GM12875 (cell line): ENCODE measurements at regions not wholly inside any gene's neighbourhood (a gene's known extent, or its start where the extent isn't known, plus 50 kb on each side); places are given as distances from the start of the nearest gene placed in this dataset.

Experiments used
- H3K4me3 ChIP-seq: one replicate; pipeline ENCODE4 v1.5.1; 2011; ENCODE audit warnings: low read depth, low read length, control low read depth
- TF ChIP-seq, protein P1 (sequence below): IDR thresholded peaks from 2 replicates; pipeline ENCODE4 v1.5.1; 2011; ENCODE audit warnings: low read depth, mild to moderate bottlenecking, control low read depth, inconsistent platforms, low read length, moderate library complexity, borderline replicate concordance; ENCODE audit not compliant: insufficient read depth

GRCh38 chr16:5735444-5735843 lies 637.8 kb upstream of the EEF2KMT start:
- TF ChIP-seq, protein P1, sequence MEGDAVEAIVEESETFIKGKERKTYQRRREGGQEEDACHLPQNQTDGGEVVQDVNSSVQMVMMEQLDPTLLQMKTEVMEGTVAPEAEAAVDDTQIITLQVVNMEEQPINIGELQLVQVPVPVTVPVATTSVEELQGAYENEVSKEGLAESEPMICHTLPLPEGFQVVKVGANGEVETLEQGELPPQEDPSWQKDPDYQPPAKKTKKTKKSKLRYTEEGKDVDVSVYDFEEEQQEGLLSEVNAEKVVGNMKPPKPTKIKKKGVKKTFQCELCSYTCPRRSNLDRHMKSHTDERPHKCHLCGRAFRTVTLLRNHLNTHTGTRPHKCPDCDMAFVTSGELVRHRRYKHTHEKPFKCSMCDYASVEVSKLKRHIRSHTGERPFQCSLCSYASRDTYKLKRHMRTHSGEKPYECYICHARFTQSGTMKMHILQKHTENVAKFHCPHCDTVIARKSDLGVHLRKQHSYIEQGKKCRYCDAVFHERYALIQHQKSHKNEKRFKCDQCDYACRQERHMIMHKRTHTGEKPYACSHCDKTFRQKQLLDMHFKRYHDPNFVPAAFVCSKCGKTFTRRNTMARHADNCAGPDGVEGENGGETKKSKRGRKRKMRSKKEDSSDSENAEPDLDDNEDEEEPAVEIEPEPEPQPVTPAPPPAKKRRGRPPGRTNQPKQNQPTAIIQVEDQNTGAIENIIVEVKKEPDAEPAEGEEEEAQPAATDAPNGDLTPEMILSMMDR: no peak
- H3K4me3 ChIP-seq: no peak overlapping the region

DNA sequence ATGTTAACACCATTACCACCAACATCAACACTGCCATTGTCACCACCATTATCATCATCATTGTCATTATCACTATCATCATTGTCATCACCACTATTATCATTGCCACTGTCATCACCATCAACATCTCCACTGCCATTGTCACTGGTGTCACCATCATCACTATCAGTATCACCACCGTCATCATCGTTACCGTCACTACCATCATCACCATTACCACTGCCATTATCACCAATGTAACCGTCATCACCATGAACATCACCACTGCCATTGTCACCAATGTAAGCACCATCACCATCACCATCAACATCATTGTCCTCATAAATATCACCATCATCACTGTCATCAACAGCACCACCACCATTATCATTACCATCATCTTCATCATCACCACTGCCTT lies 633.2 kb upstream of the EEF2KMT start:
- no peak overlapping the region for H3K4me3 ChIP-seq
- TF ChIP-seq, protein P1: no peak

GRCh38 chr16:5722116-5722619 lies 624.6 kb upstream of the EEF2KMT start:
- TF ChIP-seq, protein P1: no peak
- H3K4me3 ChIP-seq: no peak overlapping the region

GRCh38 chr16:5715155-5715554 lies 617.6 kb upstream of the EEF2KMT start:
- TF ChIP-seq, protein P1: no peak
- no peak overlapping the region for H3K4me3 ChIP-seq

DNA sequence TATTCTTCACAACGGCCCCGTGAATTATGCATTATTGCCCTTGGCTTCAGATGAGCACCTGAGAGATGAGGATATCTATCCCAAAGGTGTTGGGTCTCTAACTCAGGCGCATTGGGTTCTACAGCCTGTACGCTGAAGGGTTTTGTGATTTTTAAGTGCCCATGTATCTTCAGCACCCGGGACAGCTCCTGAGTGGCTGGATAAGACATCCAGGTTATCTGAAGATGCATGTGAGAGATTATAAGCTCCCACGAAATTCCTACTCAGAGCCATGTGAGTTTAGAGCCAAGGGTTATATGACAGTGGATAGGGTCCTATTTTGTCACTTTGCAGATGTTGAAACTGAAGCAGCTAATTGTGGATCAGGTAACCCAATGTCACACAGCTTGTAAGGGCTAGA lies 612.3 kb upstream of the EEF2KMT start:
- TF ChIP-seq, protein P1: no peak
- H3K4me3 ChIP-seq: no peak overlapping the region

GRCh38 chr16:5706211-5706610 lies 608.6 kb upstream of the EEF2KMT start:
- TF ChIP-seq, protein P1: no peak

GRCh38 chr16:5704271-5704670 lies 606.7 kb upstream of the EEF2KMT start:
- no peak overlapping the region for H3K4me3 ChIP-seq
- TF ChIP-seq, protein P1: no peak

More at GRCh38 chr16:5706211-5706610, 608.6 kb upstream of the EEF2KMT start:
- no peak overlapping the region for H3K4me3 ChIP-seq
